Stimulated activated CD4-positive, alpha-beta T cell treated with anti-CD3 and anti-CD28 coated beads, Interleukin-1b, Interleukin-23, amount 100 ng/mL, for 24 hours (primary cell): ENCODE measurements at regions not wholly inside any gene's neighbourhood (a gene's known extent, or its start where the extent isn't known, plus 50 kb on each side); places are given as distances from the start of the nearest gene placed in this dataset.

Source experiments
- DNase-seq, 4 experiments: peaks; one replicate each; pipeline ENCODE4 v3.0.0-alpha.2; 2020; ENCODE audit warnings: low read depth in 4 of 4, low spot score in 1 of 4

- DNase-seq = no peak
These were observed 68.2 kb upstream of the AHR start for GRCh38 chr7:17230099-17230807.

DNA sequence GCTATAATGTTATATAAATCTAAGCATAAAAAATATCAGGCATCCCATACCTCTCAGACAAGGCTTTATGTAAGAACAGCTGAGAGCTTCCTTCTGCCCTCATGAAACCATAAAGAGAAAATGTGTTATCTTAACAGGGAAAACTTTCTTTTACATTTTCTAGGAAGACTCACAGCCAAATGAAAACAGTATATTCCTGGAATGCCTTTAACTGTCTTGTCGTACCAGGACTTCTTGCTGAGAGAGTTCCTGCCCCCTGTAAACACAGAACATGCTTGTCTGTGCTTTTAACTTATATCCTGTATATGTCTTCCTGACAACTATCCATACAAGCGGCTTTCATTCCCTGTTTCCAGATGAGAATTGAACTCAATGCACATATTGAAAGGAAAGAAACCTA, 64.8 kb upstream of the AHR start:
- no peak for DNase-seq

DNA sequence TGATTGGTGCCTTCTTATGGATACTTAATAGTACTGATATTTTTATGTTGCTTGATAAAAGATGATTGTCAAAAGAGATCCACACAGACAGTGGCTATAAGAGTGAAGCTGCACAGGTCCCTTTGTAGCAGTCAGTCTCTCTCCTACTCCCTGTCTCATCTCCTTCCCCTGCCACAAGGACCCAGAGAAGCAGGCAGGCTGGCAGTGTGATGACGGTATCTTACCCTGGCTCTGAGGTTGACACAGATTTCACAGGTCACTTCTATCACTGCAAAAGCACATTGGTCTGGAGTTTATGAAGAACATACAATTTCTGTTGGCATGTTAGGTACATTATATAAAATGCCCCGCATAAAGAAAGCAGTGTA, 64.4 kb upstream of the AHR start:
- no peak for DNase-seq

DNA sequence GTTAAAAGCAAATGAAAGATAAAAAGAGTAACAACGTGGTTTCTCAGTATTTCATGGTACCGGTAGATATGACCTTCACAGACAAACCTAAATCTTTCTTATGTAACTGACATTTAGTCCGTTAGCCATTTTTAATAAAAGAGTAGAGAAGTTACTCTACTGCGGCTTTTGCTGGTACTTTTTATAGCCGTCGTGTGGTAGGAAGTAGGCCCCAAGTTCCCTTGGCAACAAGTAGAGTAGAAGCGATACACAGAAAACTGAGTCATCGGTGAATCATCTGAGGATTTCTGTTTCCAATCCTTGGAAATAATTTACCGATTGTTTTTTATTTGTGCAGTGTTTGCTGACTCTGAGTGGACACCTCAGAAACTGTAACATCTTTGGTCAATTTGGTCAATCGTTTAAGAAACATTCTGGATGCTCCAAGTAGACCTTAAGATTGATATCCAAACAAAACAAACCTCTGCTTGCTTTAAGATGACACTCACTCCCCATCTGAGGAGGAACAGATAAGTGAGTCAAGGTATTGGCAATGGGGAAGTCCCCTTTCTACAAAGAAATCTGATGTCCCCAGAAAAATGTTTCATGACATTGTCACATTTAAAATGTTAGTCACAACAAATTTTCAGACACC, 63.9 kb upstream of the AHR start:
- DNase-seq = peak in 3 of 4 experiments; percentile 31 to 39 (median 32)

DNA sequence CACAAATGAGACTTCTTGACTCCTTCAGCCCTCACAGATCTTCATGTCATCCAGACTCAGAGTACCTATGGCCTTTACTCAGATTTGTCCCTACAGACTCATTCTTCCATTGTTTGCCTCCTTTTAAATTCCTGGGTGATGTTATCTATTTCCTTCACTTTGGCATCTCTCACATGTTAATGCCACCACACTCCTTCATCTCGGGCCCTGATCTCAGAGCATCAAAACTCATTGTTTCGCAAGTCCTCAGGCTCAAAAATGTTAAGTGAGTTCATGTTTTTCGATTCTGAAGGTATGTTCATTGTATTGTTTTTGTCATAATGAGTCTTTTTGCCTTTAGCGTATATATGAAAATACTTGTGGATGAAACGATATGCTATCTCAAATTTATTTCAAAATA, 62.3 kb upstream of the AHR start:
- no peak for DNase-seq

DNA sequence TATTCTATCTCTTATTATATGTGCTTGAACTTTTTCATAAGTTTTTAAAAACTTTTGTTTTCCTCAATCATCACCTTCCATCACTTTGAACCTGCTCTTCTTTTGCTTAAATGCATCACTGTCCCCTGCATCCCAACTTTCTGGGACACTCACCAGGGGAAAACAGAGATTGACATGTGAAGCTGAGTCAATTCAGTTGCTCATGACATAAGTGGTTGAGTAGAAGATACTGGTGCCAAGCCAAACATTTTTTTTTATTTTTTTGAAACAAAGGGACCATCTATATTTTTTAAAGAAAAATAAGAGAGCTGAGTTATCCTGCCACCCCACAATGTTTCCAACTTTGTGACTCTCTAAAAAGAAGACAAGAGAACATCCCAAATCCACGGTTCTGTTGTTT, 61.8 kb upstream of the AHR start:
- DNase-seq = no peak

DNA sequence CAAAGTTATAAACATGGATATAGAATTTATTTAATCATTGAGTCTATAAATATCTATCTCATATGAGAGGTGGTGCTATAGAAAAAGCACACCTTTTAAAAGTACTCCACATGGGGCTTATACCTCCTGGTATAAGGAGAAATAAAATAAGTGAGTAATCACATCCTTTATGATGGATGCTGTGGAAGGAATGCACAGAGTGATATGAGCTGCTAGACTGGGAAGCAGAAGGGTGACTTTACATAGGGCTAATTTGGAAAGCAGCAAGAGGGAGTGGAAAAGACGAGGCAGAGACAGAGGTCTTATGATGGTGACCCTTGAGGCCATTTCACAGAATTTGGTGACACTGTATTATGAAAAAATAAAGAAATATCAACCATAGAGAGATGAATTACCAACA, 59.4 kb upstream of the AHR start:
- no peak for DNase-seq

GRCh38 chr7:17239683-17240521, 58.5 kb upstream of the AHR start:
- no peak for DNase-seq

DNA sequence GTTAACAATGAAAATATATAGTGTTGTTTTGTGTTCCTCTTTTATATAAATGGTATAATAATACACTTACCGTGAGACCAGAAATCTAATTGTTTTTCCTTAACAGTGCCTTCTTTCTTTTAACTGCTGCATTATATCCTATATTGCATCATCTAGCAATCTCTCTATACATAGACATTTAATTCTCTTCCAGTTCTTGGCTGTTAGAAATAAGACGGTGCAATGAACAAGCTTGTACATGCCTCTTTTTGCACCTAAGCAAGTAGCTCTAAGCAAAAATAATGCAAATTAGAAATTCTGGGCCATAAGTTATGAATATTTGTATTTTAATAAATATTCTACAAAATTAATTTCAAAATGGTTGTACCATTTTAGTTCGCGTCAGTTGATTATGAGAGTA, 55.9 kb upstream of the AHR start:
- DNase-seq = no peak

GRCh38 chr7:17244786-17245185, 53.7 kb upstream of the AHR start:
- DNase-seq = no peak

- DNase-seq = no peak
These were observed 51.1 kb upstream of the AHR start for GRCh38 chr7:17247357-17247756.

DNA sequence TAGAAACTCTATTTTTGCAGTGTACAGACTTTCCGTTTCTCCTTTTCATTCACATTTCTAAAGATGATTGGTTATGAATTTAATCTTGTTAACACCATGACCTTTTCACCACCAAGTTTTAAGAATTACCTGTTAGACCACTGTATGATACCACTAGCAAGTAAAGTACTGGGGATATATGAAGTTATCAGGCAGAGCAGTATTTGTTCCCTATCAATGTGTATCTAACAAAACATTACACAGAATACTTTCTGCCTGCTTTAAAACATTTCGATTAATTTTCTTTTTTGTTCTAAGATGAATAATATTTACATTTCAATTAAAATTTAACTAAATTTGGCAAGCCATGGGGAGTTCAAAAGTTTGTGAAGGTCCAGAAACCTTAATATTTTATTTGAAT, 49.9 kb upstream of the AHR start:
- DNase-seq = no peak
